GM19438 (cell line): ENCODE measurements at regions not wholly inside any gene's neighbourhood (a gene's known extent, or its start where the extent isn't known, plus 50 kb on each side); places are given as distances from the start of the nearest gene placed in this dataset.

Experiments used
- ATAC-seq: cut with Tn5 transposase; IDR thresholded peaks from one replicate; pipeline ENCODE4 v1.9.1; 2021; ENCODE audit warnings: low read depth; ENCODE audit not compliant: unreplicated experiment

- ATAC-seq: no peak
Measured at GRCh38 chr5:175202463-175203068, 241.4 kb downstream of the DRD1 start.

DNA sequence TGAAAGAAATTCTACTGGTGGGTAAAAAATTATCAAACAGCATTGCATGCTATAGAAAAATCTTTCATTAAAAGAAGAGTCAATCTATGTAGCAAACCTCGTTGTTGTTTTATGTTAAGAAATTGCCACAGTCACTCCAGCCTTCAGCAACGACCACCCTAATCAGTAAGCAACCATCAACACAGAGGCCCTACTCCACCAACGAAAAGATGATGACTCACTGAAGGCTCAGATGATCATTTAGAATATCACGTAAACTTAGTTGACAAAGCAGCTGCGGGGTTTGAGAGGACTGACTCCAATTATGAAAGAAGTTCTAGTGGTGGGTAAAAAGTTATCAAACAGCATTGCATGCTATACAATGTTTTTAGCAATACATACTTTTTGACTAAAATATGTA is 242.6 kb downstream of the DRD1 start:
- no peak for ATAC-seq

DNA sequence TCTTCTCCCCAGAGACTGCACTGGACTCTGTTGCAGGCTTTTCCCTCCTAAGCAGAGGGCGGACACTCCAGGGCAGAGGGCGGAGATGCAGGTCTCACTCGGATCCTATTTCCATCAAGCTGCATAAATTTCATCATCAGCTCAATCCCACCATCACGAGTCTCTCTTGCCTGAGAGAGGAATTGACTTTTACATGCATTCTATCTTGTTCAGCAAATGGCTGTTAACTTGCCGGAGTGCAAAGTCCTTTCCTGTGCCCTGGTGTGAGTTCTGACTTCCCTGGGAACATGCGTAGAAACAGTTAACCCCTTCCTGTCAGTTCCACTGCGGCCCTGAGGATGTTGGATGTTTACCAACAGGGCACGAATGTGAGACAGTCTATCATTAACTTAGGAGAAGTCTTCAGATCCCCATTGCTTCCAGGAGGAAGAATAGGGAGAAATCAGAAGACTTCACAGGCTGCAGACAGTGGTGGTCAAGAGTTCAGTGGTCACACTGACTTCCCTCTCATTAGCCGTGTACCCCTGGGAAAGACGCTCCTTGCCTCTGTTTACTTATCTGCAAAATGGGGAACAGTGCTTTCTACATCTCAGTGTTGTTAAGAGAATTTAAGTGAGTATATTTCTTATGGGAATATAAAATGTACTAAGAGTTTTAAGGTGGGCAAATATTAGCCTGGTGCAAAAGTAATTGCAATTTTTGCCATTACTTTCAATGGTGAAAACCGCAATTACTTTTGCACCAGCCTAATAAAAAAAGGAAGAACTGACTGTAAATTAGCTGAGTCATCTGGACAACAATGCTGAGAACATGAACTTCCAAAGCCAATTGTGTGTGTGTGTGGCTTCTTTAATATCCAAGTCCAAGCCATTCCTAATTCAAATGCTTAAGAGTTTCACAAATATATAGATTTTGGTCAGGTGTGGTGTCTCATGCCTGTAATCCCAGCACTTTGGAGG is 248.0 kb downstream of the DRD1 start:
- no peak for ATAC-seq

- ATAC-seq: no peak
Measured at GRCh38 chr5:175181331-175181730, 262.7 kb downstream of the DRD1 start.

DNA sequence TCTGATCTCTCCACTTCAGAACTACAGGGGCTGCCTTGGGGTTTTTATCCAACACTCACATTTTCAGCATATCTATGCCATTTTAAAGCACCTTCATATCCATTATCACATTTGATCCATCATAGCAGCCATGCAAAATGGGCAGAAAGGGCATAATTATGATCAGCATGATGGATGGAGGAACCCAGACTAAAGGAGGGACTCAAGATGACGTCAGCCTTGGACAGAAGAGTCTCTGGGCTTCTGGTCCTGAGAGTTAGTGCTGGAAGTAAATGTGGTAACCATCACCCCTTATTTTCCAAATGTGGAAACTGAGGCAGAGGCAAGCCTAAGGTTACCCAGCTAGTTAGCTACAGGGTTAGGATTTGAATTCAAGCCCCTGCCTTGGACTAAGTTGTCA is 273.1 kb downstream of the DRD1 start:
- ATAC-seq: no peak

- ATAC-seq: no peak
Measured at GRCh38 chr5:175168882-175169507, 275.0 kb downstream of the DRD1 start.

DNA sequence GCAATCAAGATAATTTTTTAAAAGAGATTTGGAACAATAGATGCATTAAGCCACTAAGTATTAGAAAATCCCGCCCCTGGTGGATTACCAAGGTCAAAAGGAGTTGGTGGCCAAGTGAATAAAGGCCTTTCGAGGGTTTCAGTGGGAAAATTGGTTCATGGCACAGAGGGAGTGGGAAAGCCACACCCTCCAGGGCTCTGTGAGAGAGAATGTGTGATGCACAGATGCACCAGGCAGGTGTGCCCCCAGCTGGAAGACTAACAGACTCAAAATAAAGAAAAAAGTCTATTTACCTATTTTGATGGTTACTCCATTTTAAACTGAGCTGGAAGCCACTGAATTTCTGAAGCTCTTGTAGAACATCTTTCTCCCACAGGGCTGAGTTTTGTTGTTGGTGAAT is 278.0 kb downstream of the DRD1 start:
- no peak for ATAC-seq

DNA sequence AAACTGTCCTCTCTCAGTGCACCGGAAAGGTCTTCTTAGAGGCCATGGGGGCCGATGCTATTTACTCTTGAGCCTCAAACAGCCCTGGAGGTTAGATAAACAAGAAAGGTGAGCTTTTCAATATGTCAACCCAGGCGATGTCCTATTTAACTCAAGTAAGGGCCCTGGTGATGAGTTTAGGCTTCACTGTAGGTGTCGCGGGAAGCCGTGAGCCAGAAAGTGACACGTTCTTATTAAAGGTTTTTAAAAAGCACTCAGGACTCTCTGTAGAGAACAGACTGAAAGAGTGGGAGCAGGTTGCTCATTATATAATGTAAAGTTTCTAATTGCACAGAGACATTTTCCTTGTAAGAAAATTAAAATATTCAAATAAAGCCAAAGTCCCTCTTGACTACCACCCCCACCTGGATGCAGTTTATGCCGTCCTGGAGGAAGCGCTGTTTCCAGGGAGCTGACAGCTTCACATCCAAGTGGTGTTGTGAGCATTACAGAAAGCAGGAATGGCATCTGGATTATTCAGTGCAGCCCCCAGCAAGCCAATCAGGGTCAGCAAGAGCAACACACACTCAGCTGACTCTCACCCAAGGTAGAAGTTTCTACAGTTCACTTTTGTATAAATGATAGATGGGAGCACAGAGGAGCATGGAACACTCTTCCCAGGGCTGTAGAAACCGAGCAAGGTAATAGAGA is 280.3 kb downstream of the DRD1 start:
- no peak for ATAC-seq

DNA sequence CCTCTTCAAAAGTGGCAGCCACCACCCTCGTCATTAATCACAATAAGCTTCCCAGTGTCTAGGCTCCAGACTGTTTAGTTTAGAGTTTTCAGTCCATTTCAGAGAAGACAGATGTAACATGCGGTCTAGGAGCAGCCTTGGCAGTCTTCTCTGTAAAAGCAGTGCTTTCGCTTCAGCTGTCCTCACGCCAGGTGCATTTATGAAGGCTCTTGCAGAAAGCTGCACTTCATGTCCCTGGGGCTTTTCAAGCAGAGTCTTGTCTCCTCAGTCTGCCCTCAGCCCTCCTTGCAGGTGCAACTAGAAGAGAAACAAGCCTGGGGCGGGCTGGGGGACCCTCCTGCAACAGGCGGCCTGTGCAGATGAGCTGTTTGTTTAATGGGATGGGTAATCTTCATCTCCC is 281.9 kb downstream of the DRD1 start:
- ATAC-seq: no peak

DNA sequence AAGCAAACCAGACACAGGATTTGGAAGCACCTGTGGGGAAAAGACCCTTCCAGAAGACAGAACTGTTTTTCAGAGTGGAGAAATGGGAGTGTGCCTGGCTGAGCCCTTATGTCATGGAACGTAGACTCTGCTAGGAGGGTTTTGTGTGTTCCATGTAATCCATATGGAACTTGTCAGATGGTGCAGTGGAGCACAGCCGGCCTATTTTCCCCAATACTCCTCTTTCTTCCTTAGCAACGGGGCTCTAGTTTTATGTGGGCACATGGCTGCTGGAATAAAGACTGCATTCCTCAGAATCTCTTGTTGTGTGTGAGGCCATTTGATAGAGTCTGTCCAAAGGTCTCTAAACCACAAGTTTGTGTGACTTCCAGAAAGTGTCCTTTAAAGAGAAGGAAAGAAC is 284.0 kb downstream of the DRD1 start:
- ATAC-seq: no peak

GRCh38 chr5:175148636-175149172 is 295.3 kb downstream of the DRD1 start:
- ATAC-seq: no peak

DNA sequence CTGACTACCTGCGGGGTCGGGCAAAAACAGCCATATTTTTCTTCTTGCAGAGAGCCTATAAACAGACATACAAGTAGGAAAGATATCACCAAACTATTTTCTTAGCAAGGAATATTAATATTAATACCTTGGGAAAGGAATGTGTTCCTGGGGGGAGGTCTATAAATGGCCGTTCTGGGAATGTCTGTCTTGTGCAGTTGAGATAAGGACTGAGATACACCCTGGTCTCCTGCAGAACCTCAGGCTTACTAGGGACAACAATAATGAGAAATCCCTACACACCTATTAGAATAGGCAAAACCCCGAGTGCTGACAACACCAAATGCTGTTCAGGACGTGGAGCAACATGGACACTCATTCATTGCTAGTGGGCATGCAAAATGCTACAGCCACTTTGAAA is 297.2 kb downstream of the DRD1 start:
- ATAC-seq: no peak

DNA sequence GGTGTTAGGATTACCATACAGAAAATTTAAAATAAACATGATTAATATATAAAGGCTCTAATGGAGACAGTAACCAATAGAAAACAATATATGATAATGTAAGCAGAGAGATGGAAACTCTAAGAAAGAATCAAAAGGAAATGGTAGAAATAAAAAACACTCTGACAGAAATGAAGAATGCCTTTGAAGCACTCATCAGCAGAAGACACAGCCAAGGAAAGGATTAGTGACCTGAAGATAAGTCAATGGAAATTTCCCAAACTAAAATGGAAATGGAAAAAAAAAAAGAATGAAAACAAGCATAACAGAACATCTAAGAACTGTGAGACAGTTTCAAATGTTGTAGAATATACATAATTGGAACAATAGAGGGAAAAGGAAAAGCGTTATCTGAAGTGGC is 302.6 kb downstream of the DRD1 start:
- ATAC-seq: no peak

GRCh38 chr5:175133185-175133584 is 310.8 kb downstream of the DRD1 start:
- ATAC-seq: no peak

- ATAC-seq: no peak
Measured at GRCh38 chr5:175131432-175131831, 312.6 kb downstream of the DRD1 start.

GRCh38 chr5:175129619-175130018 is 314.4 kb downstream of the DRD1 start:
- no peak for ATAC-seq

DNA sequence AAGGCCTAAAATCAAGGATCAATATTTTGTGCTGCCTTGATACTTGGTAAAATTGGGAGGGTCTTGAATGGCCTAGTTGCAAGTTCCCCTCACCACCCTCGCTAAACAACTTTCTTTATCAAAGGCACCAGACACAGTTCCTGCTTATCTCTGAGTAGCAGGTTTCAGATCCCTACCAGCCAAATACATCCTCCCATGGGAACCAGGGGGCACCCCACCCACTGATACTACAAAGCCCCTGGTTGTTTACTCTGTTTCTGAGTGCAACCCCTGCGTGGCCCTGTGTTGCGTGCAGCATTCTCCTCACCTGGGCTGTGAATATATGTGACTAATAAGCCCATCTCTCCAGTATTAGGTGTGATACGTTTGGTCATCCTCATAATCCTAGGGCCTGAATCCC is 314.9 kb downstream of the DRD1 start:
- no peak for ATAC-seq

DNA sequence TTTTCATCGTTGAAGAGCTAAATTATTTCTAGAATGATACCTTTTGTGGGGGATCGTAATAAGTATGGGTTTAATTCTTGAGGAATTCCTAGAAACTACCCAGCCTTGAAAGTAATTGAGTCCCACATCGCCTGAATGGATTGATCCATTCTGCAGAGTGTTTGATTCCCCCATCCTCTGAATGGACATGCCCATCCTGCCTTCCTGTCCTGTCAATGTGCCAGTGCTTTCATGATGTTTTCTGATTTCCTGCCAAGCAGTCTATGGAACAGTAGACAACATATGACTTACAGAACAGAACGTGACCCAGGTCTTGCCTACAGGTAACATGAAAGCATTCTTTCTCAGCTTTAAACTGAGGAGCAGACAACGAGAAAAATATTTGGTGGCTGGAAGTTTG is 319.2 kb downstream of the DRD1 start:
- ATAC-seq: no peak

DNA sequence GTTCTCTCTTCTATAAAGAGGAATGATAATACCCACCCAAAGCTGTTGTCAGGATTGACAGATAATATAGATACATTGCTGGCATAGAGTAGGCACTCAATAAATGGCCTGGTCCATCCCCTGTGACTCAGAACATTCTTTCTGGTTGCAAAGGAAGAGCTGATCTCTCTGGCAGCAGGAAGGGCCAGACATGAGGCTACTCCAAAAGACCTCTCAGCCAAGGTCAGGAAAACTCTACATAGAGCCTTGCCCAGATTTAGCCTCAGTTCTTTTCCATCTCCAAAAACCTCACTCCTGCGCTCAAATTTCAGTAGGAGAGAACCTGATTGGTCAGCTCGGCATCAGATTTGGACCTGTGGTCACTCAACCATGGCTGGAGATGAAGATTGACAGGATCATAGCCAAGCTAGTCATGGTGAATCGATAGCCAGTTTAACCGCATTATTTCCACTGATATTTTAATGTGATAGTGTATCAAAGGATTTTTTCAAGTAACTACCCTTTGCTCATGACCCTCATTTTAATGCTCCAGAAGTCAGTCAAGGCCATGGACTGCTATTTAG is 319.6 kb downstream of the DRD1 start:
- ATAC-seq: no peak

DNA sequence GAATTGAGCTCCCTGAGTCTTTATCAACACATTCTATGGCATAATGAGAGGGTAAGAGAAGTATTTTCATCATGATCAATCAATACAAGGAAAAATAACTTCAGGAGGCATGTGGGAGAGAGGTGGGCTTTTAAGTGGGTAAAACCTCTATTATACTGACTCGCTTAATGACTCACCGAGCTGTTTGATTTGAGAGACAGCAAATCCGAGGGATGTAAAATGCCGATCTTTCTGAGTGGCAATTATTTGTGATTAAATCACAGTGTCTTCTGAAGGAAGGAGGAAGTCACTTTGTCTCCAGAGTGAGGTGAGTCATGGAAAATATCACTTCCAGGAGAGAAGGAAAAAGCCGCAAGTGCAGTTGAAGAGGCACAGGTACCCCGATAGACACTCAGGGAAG is 320.4 kb downstream of the DRD1 start:
- ATAC-seq: no peak
